Testis (tissue), 2 donors: ENCODE measurements at regions not wholly inside any gene's neighbourhood (a gene's known extent, or its start where the extent isn't known, plus 50 kb on each side); places are given as distances from the start of the nearest gene placed in this dataset.

ENCODE experiments used
- CTCF ChIP-seq, 3 experiments: fragments of 450-650 bp in 2 of 3; fragments of 200-600 bp in 1 of 3; sonication (generic) in 1 of 3; IDR thresholded peaks; one replicate each; pipeline ENCODE4 v1.5.1; 2016 to 2019; ENCODE audit warnings: antibody characterized with exemption in 3 of 3, mild to moderate bottlenecking in 2 of 3, moderate library complexity in 1 of 3
- POLR2A ChIP-seq: fragments of 450-650 bp; IDR thresholded peaks from one replicate; pipeline ENCODE4 v1.6.1; 2017; ENCODE audit warnings: antibody characterized with exemption, mild to moderate bottlenecking, moderate library complexity

GRCh38 chr5:4659851-4660250, 480.3 kb upstream of the ADAMTS16 start:
- TF ChIP-seq CTCF (IDR thresholded peaks at IDR 0.05) (no peak), POLR2A (no peak)
